Stomach (tissue), 8 donors: ENCODE measurements at regions not wholly inside any gene's neighbourhood (a gene's known extent, or its start where the extent isn't known, plus 50 kb on each side); places are given as distances from the start of the nearest gene placed in this dataset.

ENCODE experiments used
- DNase-seq, 2 donors: peaks; one replicate each; pipeline versions ENCODE4 v3.0.0 to v3.0.0-alpha.2; 2013 to 2019
- H3K27ac ChIP-seq, 5 donors: fragments of 200-600 bp in 4 of 5; sonication (generic) in 4 of 5; one replicate each; pipeline ENCODE4 v1.5.1; 2013 to 2019; ENCODE audit warnings: mild to moderate bottlenecking in 1 of 5, moderate library complexity in 1 of 5
- H3K27me3 ChIP-seq, 3 donors: fragments of 200-600 bp; sonication (generic); one replicate each; pipeline ENCODE4 v1.5.1; 2017 to 2019; ENCODE audit warnings: mixed run types in 1 of 3
- H3K36me3 ChIP-seq, 4 donors: fragments of 200-600 bp; sonication (generic); 1 replicate in 3 of 4; 2 replicates in 1 of 4; pipeline ENCODE4 v1.5.1; 2016 to 2019
- H3K4me1 ChIP-seq, 4 donors: fragments of 200-600 bp; sonication (generic); one replicate each; pipeline ENCODE4 v1.5.1; 2016 to 2019
- H3K4me3 ChIP-seq, 4 donors: fragments of 200-600 bp; sonication (generic) in 3 of 4; one replicate each; pipeline ENCODE4 v1.5.1; 2016 to 2019; ENCODE audit warnings: mild to moderate bottlenecking in 1 of 4
- H3K9me3 ChIP-seq, 4 donors: fragments of 200-600 bp; sonication (generic); one replicate each; pipeline ENCODE4 v1.5.1; 2016 to 2019
- CTCF ChIP-seq, 7 experiments: fragments of 450-650 bp in 4 of 7; fragments of 200-600 bp in 3 of 7; sonication (generic) in 3 of 7; IDR thresholded peaks; one replicate each; pipeline ENCODE4 v1.5.1; 2016 to 2019; ENCODE audit warnings: antibody characterized with exemption in 7 of 7, control low read depth in 2 of 7, mild to moderate bottlenecking in 1 of 7
- EP300 ChIP-seq: sonication (generic); formaldehyde crosslinking; IDR thresholded peaks from one replicate; pipeline ENCODE4 v1.6.1; 2017; ENCODE audit warnings: antibody characterized with exemption
- POLR2A ChIP-seq, 4 donors: fragments of 450-650 bp; IDR thresholded peaks; one replicate each; pipeline ENCODE4 v1.6.1; 2016; ENCODE audit warnings: antibody characterized with exemption in 4 of 4, control low read depth in 2 of 4, mild to moderate bottlenecking in 1 of 4, moderate library complexity in 1 of 4
- POLR2AphosphoS5 ChIP-seq, 3 donors: sonication (generic); formaldehyde crosslinking; IDR thresholded peaks; one replicate each; pipeline ENCODE4 v1.6.1; 2016; ENCODE audit warnings: antibody characterized with exemption in 3 of 3
- WGBS, 5 donors: extraction: QIAGEN DNeasy Blood & Tissue Kit in 3 of 5; methylation state at CpG; one replicate each; pipeline versions ENCODE4 v1.1.5 to v1.1.7; 2013 to 2018; 5-methylcytosine and 5-hydroxymethylcytosine counted together
- intact Hi-C: fragments of 100-400 bp; cut with DNase I; formaldehyde crosslinking; loops from one replicate; pipeline ENCODE4 v1.15.1; 2023; ENCODE audit warnings: low total_unique reads
- donor health status: healthy with polysubstance abuse.
- donor health status: Bipolar disorder and iron deficiency.
- donor health status: healthy.

- no peaks in the 10 kb centered on the region for H3K27me3 ChIP-seq
- DNase-seq, result no peak
- no peaks in the 10 kb centered on the region for H3K36me3 ChIP-seq
- no peak for TF ChIP-seq CTCF (IDR thresholded peaks at IDR 0.05)
- TF ChIP-seq EP300, result no peak
- TF ChIP-seq POLR2AphosphoS5 (IDR thresholded peaks at IDR 0.05), result no peak
- no peak for TF ChIP-seq POLR2A (IDR thresholded peaks at IDR 0.05)
- peaks cover 0 to 6% (median 0%) of the 10 kb centered on the region in 4 donors for H3K4me1 ChIP-seq
- intact Hi-C loops, result no loop called here
- WGBS, 5 donors, result 80 to 95% (median 92%) methylated on average over 9 of the region's 9 CpGs
- no peaks in the 10 kb centered on the region for H3K9me3 ChIP-seq
- no peak overlapping the region for H3K4me3 ChIP-seq
- H3K27ac ChIP-seq, result no peak overlapping the region
These were observed 195.8 kb downstream of the RPS24 start for GRCh38 chr10:78229489-78229888.

GRCh38 chr10:78229950-78230675 lies 196.4 kb downstream of the RPS24 start:
- no peaks in the 10 kb centered on the region for H3K9me3 ChIP-seq
- no peak overlapping the region for H3K27ac ChIP-seq
- TF ChIP-seq POLR2AphosphoS5 (IDR thresholded peaks at IDR 0.05) (no peak), POLR2A (IDR thresholded peaks at IDR 0.05) (no peak), CTCF (IDR thresholded peaks at IDR 0.05) (no peak), EP300 (no peak)
- 92 to 96% (median 92%) methylated on average over 5 of the region's 5 CpGs for WGBS, 5 donors
- no peaks in the 10 kb centered on the region for H3K36me3 ChIP-seq
- no peak for DNase-seq
- H3K4me1 ChIP-seq, result peaks cover 0 to 6% (median 0%) of the 10 kb centered on the region in 4 donors
- H3K4me3 ChIP-seq, result no peak overlapping the region
- no peaks in the 10 kb centered on the region for H3K27me3 ChIP-seq
- intact Hi-C loops, result no loop called here

GRCh38 chr10:78231327-78231726 lies 197.7 kb downstream of the RPS24 start:
- no peak overlapping the region for H3K4me3 ChIP-seq
- no peak for TF ChIP-seq POLR2AphosphoS5 (IDR thresholded peaks at IDR 0.05)
- TF ChIP-seq EP300, result no peak
- TF ChIP-seq CTCF (IDR thresholded peaks at IDR 0.05), result no peak
- no peak for TF ChIP-seq POLR2A (IDR thresholded peaks at IDR 0.05)
- H3K27ac ChIP-seq, result no peak overlapping the region
- peaks cover 0 to 6% (median 0%) of the 10 kb centered on the region in 4 donors for H3K4me1 ChIP-seq
- 86 to 90% (median 88%) methylated on average over 5 of the region's 5 CpGs for WGBS, 5 donors
- no peak for DNase-seq
- no peaks in the 10 kb centered on the region for H3K27me3 ChIP-seq
- no peaks in the 10 kb centered on the region for H3K36me3 ChIP-seq
- intact Hi-C loops, result no loop called here
- H3K9me3 ChIP-seq, result no peaks in the 10 kb centered on the region

- TF ChIP-seq CTCF (IDR thresholded peaks at IDR 0.05) (peak in 1 of 7 experiments; percentile 19), POLR2AphosphoS5 (IDR thresholded peaks at IDR 0.05) (no peak), EP300 (no peak), POLR2A (IDR thresholded peaks at IDR 0.05) (no peak)
- Histone ChIP-seq H3K27ac (no peak overlapping the region), H3K4me1 (peaks cover 0 to 6% (median 0%) of the 10 kb centered on the region in 4 donors), H3K36me3 (no peaks in the 10 kb centered on the region), H3K9me3 (no peaks in the 10 kb centered on the region), H3K27me3 (no peaks in the 10 kb centered on the region), H3K4me3 (no peak overlapping the region)
- peak in 1 of 2 donors; percentile 54 for DNase-seq
- intact Hi-C loops, result no loop called here
- WGBS, 5 donors, result 55 to 66% (median 64%) methylated on average over 4 of the region's 4 CpGs
These were observed 198.3 kb downstream of the RPS24 start for GRCh38 chr10:78231939-78232338.
